ENCODE measurements at regions not wholly inside any gene's neighbourhood (a gene's known extent, or its start where the extent isn't known, plus 50 kb on each side); places are given as distances from the start of the nearest gene placed in this dataset.

- Mint-ChIP-seq H3K27ac (no peak overlapping the region), H3K9me3 (no peaks in the 10 kb centered on the region), H3K4me1 (peaks cover 0 to 5% of the 10 kb centered on the region in 2 donors), H3K36me3 (no peaks in the 10 kb centered on the region), H3K4me3 (no peak overlapping the region), H3K27me3 (ENCODE audit: low read depth in 2 of 2) (no peaks in the 10 kb centered on the region)
- Histone ChIP-seq H3K36me3 (ENCODE audit: control insufficient read depth, insufficient read depth, low read length) (no peaks in the 10 kb centered on the region), H3K4me3 (ENCODE audit: low read length) (no peak overlapping the region), H3K9me3 (ENCODE audit: control insufficient read depth, insufficient read depth, low read length) (peaks cover 6% of the 10 kb centered on the region), H3K4me1 (ENCODE audit: control insufficient read depth, insufficient read depth, low read length) (no peaks in the 10 kb centered on the region), H3K27me3 (ENCODE audit: control insufficient read depth, insufficient read depth, low read length) (no peaks in the 10 kb centered on the region), H3K27ac (ENCODE audit: low read length) (no peak overlapping the region)
- intact Hi-C loops (cut with micrococcal nuclease) = no loop called here
- TF ChIP-seq, protein P1, sequence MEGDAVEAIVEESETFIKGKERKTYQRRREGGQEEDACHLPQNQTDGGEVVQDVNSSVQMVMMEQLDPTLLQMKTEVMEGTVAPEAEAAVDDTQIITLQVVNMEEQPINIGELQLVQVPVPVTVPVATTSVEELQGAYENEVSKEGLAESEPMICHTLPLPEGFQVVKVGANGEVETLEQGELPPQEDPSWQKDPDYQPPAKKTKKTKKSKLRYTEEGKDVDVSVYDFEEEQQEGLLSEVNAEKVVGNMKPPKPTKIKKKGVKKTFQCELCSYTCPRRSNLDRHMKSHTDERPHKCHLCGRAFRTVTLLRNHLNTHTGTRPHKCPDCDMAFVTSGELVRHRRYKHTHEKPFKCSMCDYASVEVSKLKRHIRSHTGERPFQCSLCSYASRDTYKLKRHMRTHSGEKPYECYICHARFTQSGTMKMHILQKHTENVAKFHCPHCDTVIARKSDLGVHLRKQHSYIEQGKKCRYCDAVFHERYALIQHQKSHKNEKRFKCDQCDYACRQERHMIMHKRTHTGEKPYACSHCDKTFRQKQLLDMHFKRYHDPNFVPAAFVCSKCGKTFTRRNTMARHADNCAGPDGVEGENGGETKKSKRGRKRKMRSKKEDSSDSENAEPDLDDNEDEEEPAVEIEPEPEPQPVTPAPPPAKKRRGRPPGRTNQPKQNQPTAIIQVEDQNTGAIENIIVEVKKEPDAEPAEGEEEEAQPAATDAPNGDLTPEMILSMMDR (IDR thresholded peaks at IDR 0.05) = no peak
- no peak for ATAC-seq
- DNase-seq = no peak
- WGBS (ENCODE audit: insufficient coverage) = 88% methylated on average over 1 of the region's 3 CpGs
Observed at GRCh38 chr6:14489445-14489844, 371.9 kb downstream of the CD83 start.

DNA sequence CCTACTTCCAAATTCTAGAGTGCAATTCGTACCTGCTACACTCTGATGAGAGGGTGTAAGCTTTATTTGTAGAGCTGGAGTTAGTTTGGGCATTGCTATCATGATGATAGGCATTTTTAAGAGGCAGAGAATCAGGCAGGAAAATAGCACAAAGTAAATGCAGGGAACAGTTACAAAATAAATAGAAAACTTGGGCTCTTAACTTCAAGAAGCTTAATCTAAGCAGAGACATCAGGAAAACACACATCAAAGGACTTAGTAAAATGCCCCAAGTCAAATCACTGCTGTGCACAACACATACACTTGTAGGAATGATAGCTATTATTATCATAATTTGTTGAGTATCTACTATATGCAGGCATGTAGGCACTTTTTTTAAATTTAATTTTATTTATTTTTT, 381.2 kb downstream of the CD83 start:
- ATAC-seq = no peak
- intact Hi-C loops (cut with micrococcal nuclease) = no loop called here

DNA sequence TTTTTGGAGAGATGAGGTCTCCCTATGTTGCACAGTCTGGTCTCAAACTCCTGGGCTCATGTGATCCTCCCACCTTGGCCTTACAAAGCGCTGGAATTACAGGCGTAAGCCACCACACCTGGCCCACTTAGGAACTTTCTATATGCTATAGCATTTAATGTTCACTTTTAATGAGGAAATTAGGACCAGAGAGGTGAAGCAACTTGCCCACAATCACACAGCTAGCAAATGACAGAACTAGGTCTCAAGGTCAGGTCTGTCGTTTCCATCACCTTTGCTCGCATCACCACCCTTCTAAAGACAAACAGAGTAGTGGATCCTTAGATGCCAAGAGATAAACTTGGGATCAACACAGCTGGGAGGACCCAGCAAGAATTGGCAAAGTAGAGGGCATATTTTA, 381.7 kb downstream of the CD83 start:
- Mint-ChIP-seq H3K4me1 (no peaks in the 10 kb centered on the region), H3K27ac (no peak overlapping the region), H3K4me3 (no peak overlapping the region), H3K36me3 (peaks cover 7% of the 10 kb centered on the region), H3K9me3 (no peaks in the 10 kb centered on the region), H3K27me3 (ENCODE audit: low read depth in 2 of 2) (peaks cover 14 to 21% of the 10 kb centered on the region in 2 donors)
- DNase-seq (no peak), ATAC-seq (no peak)
- no peaks in the 10 kb centered on the region for H3K36me3 ChIP-seq (ENCODE audit: control insufficient read depth, insufficient read depth, low read length)
- H3K4me1 ChIP-seq (ENCODE audit: control insufficient read depth, insufficient read depth, low read length) = no peaks in the 10 kb centered on the region
- TF ChIP-seq, protein P1 (IDR thresholded peaks at IDR 0.05) = no peak
- no peaks in the 10 kb centered on the region for H3K9me3 ChIP-seq (ENCODE audit: control insufficient read depth, insufficient read depth, low read length)
- no peak overlapping the region for H3K4me3 ChIP-seq (ENCODE audit: low read length)
- H3K27ac ChIP-seq (ENCODE audit: low read length) = no peak overlapping the region
- H3K27me3 ChIP-seq (ENCODE audit: control insufficient read depth, insufficient read depth, low read length) = no peaks in the 10 kb centered on the region
- 100% methylated on average over 4 of the region's 4 CpGs for WGBS (ENCODE audit: insufficient coverage)
- intact Hi-C loops (cut with micrococcal nuclease) = no loop called here

More for the DNA sequence above, 381.2 kb downstream of the CD83 start:
- DNase-seq = no peak
- peaks cover 7% of the 10 kb centered on the region for H3K36me3 Mint-ChIP-seq
- no peak overlapping the region for H3K27ac Mint-ChIP-seq
- H3K9me3 ChIP-seq (ENCODE audit: control insufficient read depth, insufficient read depth, low read length) = no peaks in the 10 kb centered on the region
- no peaks in the 10 kb centered on the region for H3K36me3 ChIP-seq (ENCODE audit: control insufficient read depth, insufficient read depth, low read length)
- H3K27me3 ChIP-seq (ENCODE audit: control insufficient read depth, insufficient read depth, low read length) = no peaks in the 10 kb centered on the region
- peaks cover 14 to 21% of the 10 kb centered on the region in 2 donors for H3K27me3 Mint-ChIP-seq (ENCODE audit: low read depth in 2 of 2)
- H3K9me3 Mint-ChIP-seq = no peaks in the 10 kb centered on the region
- no peaks in the 10 kb centered on the region for H3K4me1 ChIP-seq (ENCODE audit: control insufficient read depth, insufficient read depth, low read length)
- H3K4me1 Mint-ChIP-seq = no peaks in the 10 kb centered on the region
- TF ChIP-seq, protein P1 (IDR thresholded peaks at IDR 0.05) = no peak
- no peak overlapping the region for H3K4me3 ChIP-seq (ENCODE audit: low read length)
- WGBS (ENCODE audit: insufficient coverage) = 83% methylated on average over 1 of the region's 1 CpG
- H3K4me3 Mint-ChIP-seq = no peak overlapping the region
- no peak overlapping the region for H3K27ac ChIP-seq (ENCODE audit: low read length)

DNA sequence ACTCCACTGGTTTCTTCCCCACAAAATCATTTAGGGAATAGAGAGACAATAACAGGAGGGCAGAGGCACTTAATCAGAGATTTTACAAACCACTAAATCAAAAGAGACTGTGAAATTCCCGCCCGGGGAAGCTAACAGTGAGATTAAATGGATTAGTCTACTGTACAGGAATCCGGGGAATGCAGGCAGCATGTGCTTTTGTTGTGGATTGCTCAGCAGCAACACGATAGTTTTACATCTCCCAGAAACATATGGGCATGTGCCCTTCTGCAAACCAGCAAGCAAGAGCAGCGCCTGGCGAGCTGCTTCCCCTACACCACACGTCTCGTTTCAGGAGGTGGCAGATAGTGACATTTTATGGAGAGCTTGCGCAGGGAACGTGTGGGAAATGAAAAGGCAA, 382.3 kb downstream of the CD83 start:
- no peaks in the 10 kb centered on the region for H3K36me3 ChIP-seq (ENCODE audit: control insufficient read depth, insufficient read depth, low read length)
- 82% methylated on average over 10 of the region's 10 CpGs for WGBS (ENCODE audit: insufficient coverage)

More for the DNA sequence above, 382.3 kb downstream of the CD83 start:
- ATAC-seq (no peak), DNase-seq (no peak)
- Mint-ChIP-seq H3K27ac (no peak overlapping the region), H3K4me1 (no peaks in the 10 kb centered on the region), H3K4me3 (no peak overlapping the region), H3K27me3 (ENCODE audit: low read depth in 2 of 2) (peaks cover 14 to 21% of the 10 kb centered on the region in 2 donors), H3K9me3 (no peaks in the 10 kb centered on the region), H3K36me3 (peaks cover 7% of the 10 kb centered on the region)
- no peak overlapping the region for H3K27ac ChIP-seq (ENCODE audit: low read length)
- H3K9me3 ChIP-seq (ENCODE audit: control insufficient read depth, insufficient read depth, low read length) = no peaks in the 10 kb centered on the region
- H3K4me3 ChIP-seq (ENCODE audit: low read length) = no peak overlapping the region
- H3K27me3 ChIP-seq (ENCODE audit: control insufficient read depth, insufficient read depth, low read length) = no peaks in the 10 kb centered on the region
- H3K4me1 ChIP-seq (ENCODE audit: control insufficient read depth, insufficient read depth, low read length) = no peaks in the 10 kb centered on the region
- TF ChIP-seq, protein P1 (IDR thresholded peaks at IDR 0.05) = no peak
- intact Hi-C loops (cut with micrococcal nuclease) = no loop called here
